ENCODE measurements at regions not wholly inside any gene's neighbourhood (a gene's known extent, or its start where the extent isn't known, plus 50 kb on each side); places are given as distances from the start of the nearest gene placed in this dataset.

- TF ChIP-seq POLR2A (IDR thresholded peaks at IDR 0.05) (no peak), CTCF (IDR thresholded peaks at IDR 0.05) (no peak)
- no peaks in the 10 kb centered on the region for H3K4me1 ChIP-seq
- no peak for ATAC-seq
- no peak for DNase-seq
- H3K36me3 ChIP-seq: no peaks in the 10 kb centered on the region
- no peak overlapping the region for H3K4me3 ChIP-seq
- intact Hi-C loops (cut with DNase I): no loop called here
- 39% methylated on average over 5 of the region's 5 CpGs for WGBS (ENCODE audit: insufficient coverage, low coverage, low lambda C conversion rate, missing lambda C conversion rate)
- H3K9me3 ChIP-seq: no peaks in the 10 kb centered on the region
- H3K27me3 ChIP-seq: no peaks in the 10 kb centered on the region
- no peak overlapping the region for H3K27ac ChIP-seq
Observed at GRCh38 chr9:7520396-7520795, 279.2 kb downstream of the DMAC1 start.

- DNase-seq (no peak), ATAC-seq (no peak)
- H3K27me3 ChIP-seq: no peaks in the 10 kb centered on the region
- no peaks in the 10 kb centered on the region for H3K36me3 ChIP-seq
- no peaks in the 10 kb centered on the region for H3K9me3 ChIP-seq
- no peak overlapping the region for H3K27ac ChIP-seq
- H3K4me3 ChIP-seq: no peak overlapping the region
- TF ChIP-seq CTCF (IDR thresholded peaks at IDR 0.05): no peak
- TF ChIP-seq POLR2A (IDR thresholded peaks at IDR 0.05): no peak
- WGBS (ENCODE audit: insufficient coverage, low coverage, low lambda C conversion rate, missing lambda C conversion rate): 44% methylated on average over 2 of the region's 2 CpGs
- no peaks in the 10 kb centered on the region for H3K4me1 ChIP-seq
- intact Hi-C loops (cut with DNase I): no loop called here
Observed at GRCh38 chr9:7516376-7516775, 283.2 kb downstream of the DMAC1 start.

GRCh38 chr9:7510199-7510598, 289.4 kb downstream of the DMAC1 start:
- no peak for DNase-seq
- 60% methylated on average over 7 of the region's 7 CpGs for WGBS (ENCODE audit: insufficient coverage, low coverage, low lambda C conversion rate, missing lambda C conversion rate)
- no peak for ATAC-seq
- intact Hi-C loops (cut with DNase I): no loop called here
- Histone ChIP-seq H3K36me3 (no peaks in the 10 kb centered on the region), H3K4me1 (no peaks in the 10 kb centered on the region), H3K9me3 (no peaks in the 10 kb centered on the region), H3K27me3 (no peaks in the 10 kb centered on the region), H3K4me3 (no peak overlapping the region), H3K27ac (no peak overlapping the region)
- TF ChIP-seq CTCF (IDR thresholded peaks at IDR 0.05): no peak
- no peak for TF ChIP-seq POLR2A (IDR thresholded peaks at IDR 0.05)

- intact Hi-C loops (cut with DNase I): no loop called here
- DNase-seq (no peak), ATAC-seq (no peak)
- TF ChIP-seq POLR2A (IDR thresholded peaks at IDR 0.05) (no peak), CTCF (IDR thresholded peaks at IDR 0.05) (no peak)
- H3K4me1 ChIP-seq: no peaks in the 10 kb centered on the region
- H3K27ac ChIP-seq: no peak overlapping the region
- WGBS (ENCODE audit: insufficient coverage, low coverage, low lambda C conversion rate, missing lambda C conversion rate): 56% methylated on average over 7 of the region's 7 CpGs
- H3K4me3 ChIP-seq: no peak overlapping the region
- H3K36me3 ChIP-seq: no peaks in the 10 kb centered on the region
- H3K9me3 ChIP-seq: no peaks in the 10 kb centered on the region
- H3K27me3 ChIP-seq: no peaks in the 10 kb centered on the region
Observed at GRCh38 chr9:7509576-7510145, 289.9 kb downstream of the DMAC1 start.

GRCh38 chr9:7508516-7508915, 291.1 kb downstream of the DMAC1 start:
- DNase-seq: no peak
- TF ChIP-seq POLR2A (IDR thresholded peaks at IDR 0.05): no peak
- TF ChIP-seq CTCF (IDR thresholded peaks at IDR 0.05): no peak
- Histone ChIP-seq H3K4me3 (no peak overlapping the region), H3K4me1 (no peaks in the 10 kb centered on the region), H3K36me3 (no peaks in the 10 kb centered on the region), H3K27ac (no peak overlapping the region), H3K9me3 (no peaks in the 10 kb centered on the region), H3K27me3 (no peaks in the 10 kb centered on the region)
- no peak for ATAC-seq
- intact Hi-C loops (cut with DNase I): no loop called here
- 36% methylated on average over 1 of the region's 1 CpG for WGBS (ENCODE audit: insufficient coverage, low coverage, low lambda C conversion rate, missing lambda C conversion rate)

Data from right lobe of liver (tissue), 6 donors.